Left colon (tissue), 2 donors: ENCODE measurements at regions not wholly inside any gene's neighbourhood (a gene's known extent, or its start where the extent isn't known, plus 50 kb on each side); places are given as distances from the start of the nearest gene placed in this dataset.

ENCODE experiments used
- ATAC-seq: fragments of 200-7000 bp; cut with Tn5 transposase; one replicate; pipeline ENCODE4 v1.9.1; 2020; ENCODE audit warnings: mild to moderate bottlenecking, moderate library complexity
- DNase-seq, 2 donors: peaks; one replicate each; pipeline ENCODE4 v3.0.0-alpha.2; 2020
- intact Hi-C, 2 donors: fragments of 100-400 bp; cut with DNase I in 1 of 2; cut with micrococcal nuclease in 1 of 2; formaldehyde crosslinking; loops; one replicate each; pipeline versions ENCODE4 v1.11.2 to v1.14.0; 2022; cut with DNase I, micrococcal nuclease
- donor health status: DM: no; HTN: no; CAD: no.
- donor health status: DM: yes; HTN: yes; CAD: no.

DNA sequence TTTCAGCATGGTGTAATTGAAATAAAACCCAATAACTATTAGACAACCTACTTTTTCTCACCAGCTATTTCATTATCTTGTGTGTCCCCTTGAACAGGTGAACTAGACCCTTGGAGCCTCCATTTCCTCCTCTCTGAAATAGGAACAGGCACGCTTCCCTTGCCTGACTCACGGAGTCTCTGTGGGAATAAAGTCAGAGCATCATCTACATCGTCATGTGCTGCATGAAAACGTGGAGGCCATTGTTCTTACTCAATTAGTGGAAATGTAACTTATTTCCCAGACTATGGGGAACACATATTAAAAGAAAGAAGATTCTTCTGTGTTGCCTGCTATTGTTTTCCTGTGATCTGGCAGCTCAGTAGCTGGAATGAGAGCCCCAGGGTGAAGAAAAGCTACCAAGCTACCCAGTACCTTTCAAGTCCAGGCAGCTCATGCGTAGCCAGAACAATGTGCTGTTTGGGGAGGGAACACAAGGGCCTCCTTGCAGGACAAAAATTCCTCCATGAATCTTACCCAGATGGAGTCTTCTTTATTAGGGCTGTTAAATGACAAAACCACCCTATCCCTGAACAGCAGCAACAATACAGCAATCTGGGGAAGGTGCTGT, 59.8 kb downstream of the SOX11 start:
- no peak for DNase-seq
- ATAC-seq, result no peak
- intact Hi-C loops, result no loop called here

DNA sequence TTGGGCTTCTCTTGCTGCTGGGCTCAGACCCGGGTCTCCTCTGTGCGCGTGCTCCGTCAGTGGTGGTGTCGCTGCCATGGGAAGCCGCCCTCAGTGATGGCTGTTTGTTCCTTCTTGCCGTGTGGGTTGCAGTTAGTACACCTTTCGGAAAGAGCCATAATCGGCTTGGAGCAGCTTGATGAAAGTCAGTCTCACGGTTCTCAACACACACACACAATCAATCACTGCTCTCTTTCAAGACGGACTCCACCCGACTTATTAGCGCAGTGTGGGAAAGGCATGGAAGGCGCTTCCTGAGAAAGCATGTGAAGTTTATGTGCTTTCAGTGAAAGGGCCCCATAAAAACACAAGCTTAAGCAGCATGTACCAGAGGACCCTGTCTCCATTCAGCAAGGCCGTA, 64.1 kb downstream of the SOX11 start:
- no peak for ATAC-seq
- intact Hi-C loops, result no loop called here
- DNase-seq, result no peak

GRCh38 chr2:5758346-5758745, 66.2 kb downstream of the SOX11 start:
- no peak for ATAC-seq
- DNase-seq, result no peak
- intact Hi-C loops, result no loop called here

DNA sequence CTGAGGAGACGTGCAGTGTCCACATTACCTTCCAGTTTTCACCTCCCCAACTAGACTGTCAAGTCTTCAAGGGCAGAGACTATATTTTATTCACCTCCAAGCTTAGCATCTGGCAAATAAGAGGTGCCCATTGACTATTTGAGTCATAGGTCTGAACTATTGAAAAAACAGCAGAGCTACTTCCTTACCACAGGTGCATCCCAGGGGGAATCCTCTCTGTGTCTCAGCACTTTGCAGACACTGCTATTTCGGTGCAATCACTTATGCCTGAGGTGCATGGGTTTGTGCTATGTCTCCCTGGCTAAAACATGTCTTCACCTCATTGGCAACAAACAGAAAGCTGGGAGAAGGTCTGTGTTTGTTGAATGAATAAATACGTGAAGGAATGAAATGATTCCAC, 67.8 kb downstream of the SOX11 start:
- ATAC-seq (no peak), DNase-seq (no peak)
- intact Hi-C loops, result no loop called here

GRCh38 chr2:5763531-5763930, 71.3 kb downstream of the SOX11 start:
- intact Hi-C loops, result no loop called here
- no peak for DNase-seq
- no peak for ATAC-seq

DNA sequence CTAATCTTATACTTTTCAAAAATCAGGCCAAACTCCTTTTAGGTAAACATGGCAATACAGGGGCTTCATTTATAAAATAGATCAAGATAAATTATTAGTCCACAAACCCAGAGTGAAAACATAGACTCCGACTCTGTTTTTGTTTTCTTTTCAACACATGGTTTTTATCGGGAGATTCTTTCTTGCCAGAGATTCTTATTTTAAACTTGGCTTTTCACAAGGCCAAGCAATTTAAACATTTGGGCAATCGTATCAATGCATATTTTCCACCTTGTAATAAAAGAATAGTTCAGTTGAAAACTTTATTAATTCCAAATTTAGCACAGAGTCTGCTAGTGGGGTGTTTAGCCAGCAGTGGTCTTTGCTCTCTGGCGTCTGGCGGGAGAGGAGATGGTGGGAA, 71.9 kb downstream of the SOX11 start:
- no peak for ATAC-seq
- no peak for DNase-seq
- intact Hi-C loops, result no loop called here

DNA sequence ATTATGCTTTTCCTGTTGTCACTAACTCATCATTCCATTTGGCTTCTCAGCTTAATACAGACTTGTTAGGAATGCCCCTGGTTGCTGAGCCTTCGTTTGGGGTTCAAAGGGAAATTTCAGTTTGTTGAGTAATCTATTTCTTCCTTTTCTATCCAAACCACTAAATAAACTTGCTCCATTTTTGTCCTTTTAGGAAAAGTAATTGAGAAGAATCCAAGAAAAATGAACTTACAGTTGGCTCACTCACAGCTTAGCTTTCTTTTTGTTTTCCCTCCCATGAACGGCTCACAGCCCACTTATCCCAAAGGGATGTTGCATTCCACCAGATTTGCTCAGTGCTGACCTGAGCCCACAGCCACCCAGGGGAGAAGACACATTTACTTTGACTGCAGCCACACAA, 73.9 kb downstream of the SOX11 start:
- ATAC-seq, result no peak
- intact Hi-C loops, result no loop called here
- no peak for DNase-seq

GRCh38 chr2:5766561-5766960, 74.4 kb downstream of the SOX11 start:
- ATAC-seq, result no peak
- intact Hi-C loops, result no loop called here
- no peak for DNase-seq

- ATAC-seq (no peak), DNase-seq (no peak)
- intact Hi-C loops, result no loop called here
These were observed 84.9 kb downstream of the SOX11 start for GRCh38 chr2:5777131-5777535.

GRCh38 chr2:5781679-5782078, 89.5 kb downstream of the SOX11 start:
- ATAC-seq (no peak), DNase-seq (no peak)
- intact Hi-C loops, result no loop called here

GRCh38 chr2:5782103-5782502, 89.9 kb downstream of the SOX11 start:
- intact Hi-C loops, result no loop called here
- ATAC-seq, result no peak
- no peak for DNase-seq

- intact Hi-C loops, result no loop called here
- no peak for DNase-seq
- ATAC-seq, result no peak
These were observed 96.3 kb downstream of the SOX11 start for GRCh38 chr2:5788447-5788846.

DNA sequence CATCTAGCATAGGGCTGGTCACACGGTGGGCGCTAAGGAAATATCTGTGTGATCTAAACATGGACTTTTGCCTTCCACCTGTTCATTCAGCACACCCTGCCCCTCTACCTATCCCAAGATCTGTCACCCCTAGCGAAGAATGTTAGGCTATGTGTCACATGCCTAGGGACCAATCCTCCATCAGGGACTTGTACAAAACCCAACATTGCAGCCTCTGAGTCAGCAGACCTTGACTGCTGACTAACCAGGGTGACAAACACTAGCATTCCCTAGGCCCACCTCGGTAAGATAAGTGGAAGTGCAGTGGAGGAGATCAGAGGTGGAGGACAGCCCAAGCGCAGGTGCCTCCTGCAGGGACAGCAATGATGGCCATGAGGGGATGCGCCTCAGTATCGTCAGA, 99.2 kb downstream of the SOX11 start:
- ATAC-seq (no peak), DNase-seq (no peak)
- intact Hi-C loops, result no loop called here

- intact Hi-C loops, result no loop called here
- no peak for ATAC-seq
- DNase-seq, result no peak
These were observed 101.8 kb downstream of the SOX11 start for GRCh38 chr2:5794012-5794411.

- DNase-seq (no peak), ATAC-seq (no peak)
- intact Hi-C loops, result no loop called here
These were observed 105.9 kb downstream of the SOX11 start for GRCh38 chr2:5798084-5798483.

DNA sequence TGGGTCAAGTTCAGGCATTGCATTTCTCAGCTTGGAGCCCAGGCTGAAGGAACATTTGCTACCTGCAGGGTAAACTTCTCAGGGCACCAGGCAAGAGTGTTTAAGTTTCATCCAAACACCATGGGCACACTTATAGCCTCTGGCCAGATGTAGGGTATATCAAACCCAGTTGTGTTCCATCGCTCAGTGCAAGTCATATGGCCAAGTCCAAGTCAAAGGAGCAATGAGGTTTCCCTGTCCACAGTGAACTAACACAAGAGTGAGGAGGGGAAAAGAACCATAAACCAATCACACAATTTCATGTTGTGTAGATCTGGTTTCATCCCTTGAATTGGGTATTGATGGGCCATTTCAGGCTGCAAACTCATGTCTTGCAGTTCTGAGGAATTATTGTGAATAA, 107.2 kb downstream of the SOX11 start:
- DNase-seq, result no peak
- no peak for ATAC-seq
- intact Hi-C loops, result no loop called here

- ATAC-seq (no peak), DNase-seq (no peak)
These were observed 111.4 kb downstream of the SOX11 start for GRCh38 chr2:5803547-5803946.

DNA sequence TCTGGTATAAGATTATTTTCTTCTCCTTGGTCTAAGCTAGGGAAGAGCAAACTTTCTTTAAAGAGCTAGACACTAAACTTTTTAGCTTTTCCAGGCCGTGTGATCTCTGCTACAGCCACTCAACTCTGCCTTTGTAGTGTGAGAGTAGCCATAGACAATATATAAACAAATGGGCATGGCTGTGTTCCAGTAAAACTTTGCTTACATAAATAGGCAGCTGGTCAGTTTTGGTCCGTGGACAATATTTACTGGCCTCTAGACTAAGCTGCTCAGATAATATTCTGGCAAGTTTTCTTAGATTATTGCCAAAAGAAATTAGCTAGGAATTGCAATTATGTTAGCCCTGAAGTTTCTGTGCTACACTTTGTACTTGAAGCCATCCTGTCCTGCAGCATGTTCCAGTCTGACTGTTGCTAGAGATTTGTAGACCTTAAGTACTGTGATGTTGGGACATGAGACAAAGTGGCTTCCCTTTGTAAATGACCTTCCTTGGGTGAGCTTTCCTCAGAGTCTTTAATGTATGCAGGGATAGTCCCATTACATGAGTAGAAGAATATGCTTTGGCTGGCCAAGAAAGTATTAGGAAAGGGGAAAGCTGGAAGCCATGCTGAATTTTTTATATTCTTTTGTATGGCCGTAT, 126.9 kb downstream of the SOX11 start:
- DNase-seq, result no peak
- ATAC-seq, result no peak
- intact Hi-C loops, result no loop called here

More at GRCh38 chr2:5803547-5803946, 111.4 kb downstream of the SOX11 start:
- intact Hi-C loops, result no loop called here

DNA sequence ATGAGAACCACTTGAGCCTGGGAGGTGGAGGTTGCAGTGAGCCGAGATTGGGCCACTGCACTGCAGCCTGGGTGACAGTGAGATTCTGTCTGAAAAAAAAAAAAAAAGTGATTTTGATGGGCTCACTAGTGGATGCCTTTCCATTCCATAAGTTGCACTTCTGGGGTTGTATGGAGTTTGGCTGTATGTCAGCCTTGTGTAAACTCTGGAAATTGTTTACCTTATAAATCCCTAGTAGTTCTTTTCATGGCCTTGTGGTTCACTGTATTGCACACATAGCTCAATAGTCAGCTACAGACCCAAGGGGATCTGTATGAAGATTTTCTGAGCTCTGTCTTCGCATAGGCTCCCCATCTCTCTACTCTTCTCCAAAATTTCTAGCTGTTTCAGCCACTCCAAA, 131.9 kb downstream of the SOX11 start:
- no peak for ATAC-seq

DNA sequence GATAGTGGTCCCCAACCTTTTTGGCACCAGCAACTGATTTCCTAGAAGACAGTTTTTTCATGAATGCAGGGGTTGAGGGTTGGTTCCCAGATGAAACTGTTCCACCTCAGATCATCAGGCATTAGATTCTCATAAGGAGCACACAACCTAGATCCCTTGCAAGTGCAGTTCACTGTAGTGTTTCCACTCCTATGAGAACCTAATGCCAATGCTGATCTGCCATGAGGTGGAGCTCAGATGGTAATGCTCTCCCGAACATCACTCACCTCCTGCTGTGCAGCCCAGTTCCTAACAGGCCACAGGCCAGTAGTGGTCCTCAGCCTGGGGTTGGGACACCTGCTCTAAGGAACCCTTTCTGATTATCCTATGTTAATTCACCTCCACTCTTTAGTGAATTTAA, 133.5 kb downstream of the SOX11 start:
- no peak for ATAC-seq
- intact Hi-C loops, result no loop called here

More for the DNA sequence above, 131.9 kb downstream of the SOX11 start:
- no peak for DNase-seq
- intact Hi-C loops, result no loop called here

DNA sequence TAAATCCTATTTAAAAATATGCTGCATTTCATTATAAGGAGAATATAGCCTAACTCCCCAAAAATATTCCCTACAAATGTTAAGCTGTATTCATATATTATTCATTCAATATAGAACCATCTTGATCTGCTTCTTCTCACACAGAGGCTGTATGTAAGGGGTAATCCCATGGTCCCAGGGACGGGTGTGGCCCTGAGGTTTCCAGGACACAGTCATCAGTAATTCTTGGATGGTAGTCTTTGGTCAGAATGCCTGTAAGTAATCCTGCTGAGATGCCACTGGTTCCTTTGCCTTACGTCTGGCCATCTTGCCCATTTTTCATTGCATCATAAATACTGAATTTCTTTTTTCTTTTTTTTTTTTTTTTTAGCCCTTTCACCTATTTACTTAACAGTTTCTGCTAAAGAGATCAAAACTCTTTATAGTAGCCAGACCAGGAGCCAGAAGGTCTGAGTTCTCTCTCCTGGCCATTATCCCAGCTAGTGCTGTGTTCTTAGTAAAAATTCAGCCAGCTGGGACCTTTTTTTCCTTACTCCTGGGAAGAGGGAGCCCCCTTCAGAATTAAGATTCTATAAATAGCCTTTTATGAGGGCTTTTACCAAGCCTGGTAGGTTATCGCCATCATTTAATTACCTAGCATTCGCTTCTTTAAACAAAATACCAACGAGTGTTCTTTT, 134.9 kb downstream of the SOX11 start:
- intact Hi-C loops, result no loop called here
- ATAC-seq (no peak), DNase-seq (no peak)

More for the DNA sequence above, 133.5 kb downstream of the SOX11 start:
- DNase-seq, result no peak
